Ovary (tissue), 7 donors: ENCODE measurements at regions not wholly inside any gene's neighbourhood (a gene's known extent, or its start where the extent isn't known, plus 50 kb on each side); places are given as distances from the start of the nearest gene placed in this dataset.

Experiments used
- DNase-seq, 5 donors: peaks; one replicate each; pipeline ENCODE4 v3.0.0-alpha.2; 2019 to 2020
- H3K27ac ChIP-seq, 2 donors: fragments of 200-600 bp; one replicate each; pipeline versions ENCODE4 v1.5.1 to v1.8.0; 2019 to 2022
- H3K27me3 ChIP-seq: fragments of 200-600 bp; one replicate; pipeline ENCODE4 v1.8.0; 2022
- H3K36me3 ChIP-seq: fragments of 200-600 bp; sonication (generic); one replicate; pipeline ENCODE4 v1.5.1; 2019
- H3K4me1 ChIP-seq: one replicate; pipeline ENCODE4 v1.8.1; 2013; ENCODE audit warnings: mild to moderate bottlenecking, moderate library complexity; ENCODE audit not compliant: insufficient read depth
- H3K4me3 ChIP-seq: fragments of 200-600 bp; sonication (generic); one replicate; pipeline ENCODE4 v1.5.1; 2017
- H3K9me3 ChIP-seq, 2 donors: fragments of 200-600 bp in 1 of 2; sonication (generic) in 1 of 2; one replicate each; pipeline versions ENCODE4 v1.5.1 to v1.8.1; 2013 to 2019; ENCODE audit warnings: mild to moderate bottlenecking in 1 of 2, moderate library complexity in 1 of 2
- CTCF ChIP-seq, 3 donors: fragments of 450-650 bp in 2 of 3; fragments of 200-600 bp in 1 of 3; IDR thresholded peaks; one replicate each; pipeline versions ENCODE4 v1.5.1 to v1.8.0; 2016 to 2022; ENCODE audit warnings: antibody characterized with exemption in 3 of 3, mild to moderate bottlenecking in 1 of 3
- EP300 ChIP-seq: sonication (generic); formaldehyde crosslinking; IDR thresholded peaks from one replicate; pipeline ENCODE4 v1.6.1; 2017; ENCODE audit warnings: antibody characterized with exemption
- POLR2A ChIP-seq: fragments of 450-650 bp; IDR thresholded peaks from one replicate; pipeline ENCODE4 v1.6.1; 2017; ENCODE audit warnings: antibody characterized with exemption, mild to moderate bottlenecking, moderate library complexity
- WGBS, 3 donors: extraction: QIAGEN DNeasy Blood & Tissue Kit in 1 of 3; methylation state at CpG; one replicate each; pipeline versions ENCODE4 v1.1.5 to v1.1.7; 2013 to 2017; 5-methylcytosine and 5-hydroxymethylcytosine counted together
- intact Hi-C, 4 donors: fragments of 100-400 bp; cut with DNase I; formaldehyde crosslinking; loops; one replicate each; pipeline versions ENCODE4 v1.11.0 to v1.15.1; 2022 to 2023
- donor health status: DM: no; HTN: no; CAD: no; lungs with moderate emphysema.
- donor health status: DM: no; HTN: no; CAD: no.
- donor health status: Bipolar disorder and iron deficiency.
- donor health status: DM: no; HTN: no; CAD: no.
- donor health status: DM: yes; HTN: yes; CAD: no.

GRCh38 chr20:11714886-11715285 lies 202.8 kb upstream of the BTBD3 start:
- no peaks in the 10 kb centered on the region for H3K4me1 ChIP-seq
- DNase-seq, result no peak
- H3K36me3 ChIP-seq, result no peaks in the 10 kb centered on the region
- WGBS, 3 donors, result 11 to 16% (median 11%) methylated on average over 2 of the region's 2 CpGs
- H3K9me3 ChIP-seq, result no peaks in the 10 kb centered on the region
- intact Hi-C loops, result no loop called here
- H3K27ac ChIP-seq, result no peak overlapping the region
- no peak for TF ChIP-seq EP300
- TF ChIP-seq CTCF (IDR thresholded peaks at IDR 0.05), result no peak
- no peak for TF ChIP-seq POLR2A
- no peaks in the 10 kb centered on the region for H3K27me3 ChIP-seq
- H3K4me3 ChIP-seq, result no peak overlapping the region

- intact Hi-C loops, result no loop called here
- Histone ChIP-seq H3K9me3 (no peaks in the 10 kb centered on the region), H3K4me3 (no peak overlapping the region), H3K27ac (no peak overlapping the region), H3K36me3 (no peaks in the 10 kb centered on the region), H3K4me1 (no peaks in the 10 kb centered on the region), H3K27me3 (no peaks in the 10 kb centered on the region)
- no peak for TF ChIP-seq POLR2A
- TF ChIP-seq EP300, result no peak
- TF ChIP-seq CTCF (IDR thresholded peaks at IDR 0.05), result no peak
- 41 to 57% (median 53%) methylated on average over 4 of the region's 4 CpGs for WGBS, 3 donors
- DNase-seq, result no peak
Measured at GRCh38 chr20:11716239-11716944, 201.3 kb upstream of the BTBD3 start.

GRCh38 chr20:11716945-11717248 lies 200.8 kb upstream of the BTBD3 start:
- Histone ChIP-seq H3K27ac (no peak overlapping the region), H3K9me3 (no peaks in the 10 kb centered on the region), H3K4me1 (no peaks in the 10 kb centered on the region), H3K36me3 (no peaks in the 10 kb centered on the region), H3K27me3 (no peaks in the 10 kb centered on the region), H3K4me3 (no peak overlapping the region)
- intact Hi-C loops, result no loop called here
- TF ChIP-seq POLR2A (no peak), CTCF (IDR thresholded peaks at IDR 0.05) (no peak)
- no peak for DNase-seq
- WGBS, 3 donors, result 97 to 100% (median 100%) methylated on average over 1 of the region's 1 CpG

GRCh38 chr20:11717562-11717961 lies 200.1 kb upstream of the BTBD3 start:
- WGBS, 3 donors, result 82 to 91% (median 90%) methylated on average over 3 of the region's 3 CpGs
- Histone ChIP-seq H3K9me3 (no peaks in the 10 kb centered on the region), H3K4me3 (no peak overlapping the region), H3K36me3 (no peaks in the 10 kb centered on the region), H3K27me3 (no peaks in the 10 kb centered on the region), H3K4me1 (no peaks in the 10 kb centered on the region), H3K27ac (no peak overlapping the region)
- intact Hi-C loops, result no loop called here
- no peak for DNase-seq
- TF ChIP-seq EP300 (no peak), POLR2A (no peak), CTCF (IDR thresholded peaks at IDR 0.05) (no peak)
